Nephron (organoid): ENCODE measurements at regions not wholly inside any gene's neighbourhood (a gene's known extent, or its start where the extent isn't known, plus 50 kb on each side); places are given as distances from the start of the nearest gene placed in this dataset.
A peak's percentile ranks its signal among the peaks of the same experiment; 100 is the strongest.

ENCODE experiments used
- H3K27ac Mint-ChIP-seq, 3 experiments: 2 replicates each; pipeline ENCODE4 v1.8.0; 2020; ENCODE audit warnings: mixed read lengths in 3 of 3, mild to moderate bottlenecking in 2 of 3, moderate library complexity in 1 of 3
- H3K27me3 Mint-ChIP-seq: 2 replicates; pipeline ENCODE4 v1.8.0; 2021; ENCODE audit warnings: low read depth, mild to moderate bottlenecking, moderate library complexity, mixed read lengths
- H3K36me3 Mint-ChIP-seq: 2 replicates; pipeline ENCODE4 v1.8.0; 2020; ENCODE audit warnings: low read depth, mixed read lengths
- H3K4me1 Mint-ChIP-seq: 2 replicates; pipeline ENCODE4 v1.8.0; 2020; ENCODE audit warnings: mixed read lengths
- H3K4me3 Mint-ChIP-seq, 3 experiments: 2 replicates each; pipeline ENCODE4 v1.8.0; 2020; ENCODE audit warnings: mild to moderate bottlenecking in 3 of 3, mixed read lengths in 3 of 3, moderate library complexity in 2 of 3
- H3K9me3 Mint-ChIP-seq: 2 replicates; pipeline ENCODE4 v1.8.0; 2020; ENCODE audit warnings: mixed read lengths
- CTCF ChIP-seq, 3 experiments: fragments of 200-600 bp; sonication (generic); IDR thresholded peaks; one replicate each; pipeline ENCODE4 v1.5.0; 2021; ENCODE audit warnings: antibody characterized with exemption in 3 of 3; ENCODE audit not compliant: unreplicated experiment in 3 of 3

- no peak for TF ChIP-seq CTCF (IDR thresholded peaks at IDR 0.05; ENCODE audit: unreplicated experiment in 3 of 3)
- H3K27ac Mint-ChIP-seq: no peak overlapping the region
- H3K9me3 Mint-ChIP-seq: peaks cover 6% of the 10 kb centered on the region
- H3K4me3 Mint-ChIP-seq: no peak overlapping the region
- no peaks in the 10 kb centered on the region for H3K36me3 Mint-ChIP-seq
- no peaks in the 10 kb centered on the region for H3K4me1 Mint-ChIP-seq
- H3K27me3 Mint-ChIP-seq: no peaks in the 10 kb centered on the region
Observed at GRCh38 chr14:87305345-87305744, 687.6 kb downstream of the GALC start.

- Mint-ChIP-seq H3K27me3 (no peaks in the 10 kb centered on the region), H3K27ac (no peak overlapping the region), H3K9me3 (peaks cover 6% of the 10 kb centered on the region), H3K4me3 (no peak overlapping the region), H3K36me3 (no peaks in the 10 kb centered on the region), H3K4me1 (no peaks in the 10 kb centered on the region)
- no peak for TF ChIP-seq CTCF (IDR thresholded peaks at IDR 0.05; ENCODE audit: unreplicated experiment in 3 of 3)
Observed at GRCh38 chr14:87304404-87304803, 688.6 kb downstream of the GALC start.

GRCh38 chr14:87286826-87287225, 706.2 kb downstream of the GALC start:
- Mint-ChIP-seq H3K36me3 (no peaks in the 10 kb centered on the region), H3K4me3 (no peak overlapping the region), H3K27ac (no peak overlapping the region), H3K4me1 (peaks cover 5% of the 10 kb centered on the region), H3K9me3 (peaks cover 17% of the 10 kb centered on the region), H3K27me3 (no peaks in the 10 kb centered on the region)
- no peak for TF ChIP-seq CTCF (IDR thresholded peaks at IDR 0.05; ENCODE audit: unreplicated experiment in 3 of 3)

GRCh38 chr14:87286191-87286590, 706.8 kb downstream of the GALC start:
- Mint-ChIP-seq H3K4me1 (peaks cover 5% of the 10 kb centered on the region), H3K27me3 (no peaks in the 10 kb centered on the region), H3K27ac (no peak overlapping the region), H3K36me3 (no peaks in the 10 kb centered on the region), H3K9me3 (peaks cover 13% of the 10 kb centered on the region), H3K4me3 (no peak overlapping the region)
- no peak for TF ChIP-seq CTCF (IDR thresholded peaks at IDR 0.05; ENCODE audit: unreplicated experiment in 3 of 3)

- Mint-ChIP-seq H3K36me3 (no peaks in the 10 kb centered on the region), H3K27ac (no peak overlapping the region), H3K4me3 (no peak overlapping the region), H3K27me3 (no peaks in the 10 kb centered on the region), H3K4me1 (peaks cover 5% of the 10 kb centered on the region), H3K9me3 (peaks cover 7% of the 10 kb centered on the region)
- TF ChIP-seq CTCF (IDR thresholded peaks at IDR 0.05; ENCODE audit: unreplicated experiment in 3 of 3): no peak
Observed at GRCh38 chr14:87285506-87285905, 707.5 kb downstream of the GALC start.

GRCh38 chr14:87283547-87283946, 709.4 kb downstream of the GALC start:
- no peak for TF ChIP-seq CTCF (IDR thresholded peaks at IDR 0.05; ENCODE audit: unreplicated experiment in 3 of 3)
- Mint-ChIP-seq H3K9me3 (no peaks in the 10 kb centered on the region), H3K27ac (peak overlapping the region in 2 of 3 experiments; percentile 31 to 36), H3K36me3 (no peaks in the 10 kb centered on the region), H3K27me3 (no peaks in the 10 kb centered on the region), H3K4me1 (peaks cover 5% of the 10 kb centered on the region), H3K4me3 (no peak overlapping the region)
